Right atrium auricular region (tissue), 2 donors: ENCODE measurements at regions not wholly inside any gene's neighbourhood (a gene's known extent, or its start where the extent isn't known, plus 50 kb on each side); places are given as distances from the start of the nearest gene placed in this dataset.
"Not testable (repeated sequence)": the region's sequence is repeated elsewhere in the genome, so short reads cannot be mapped to it uniquely, and the experiment has no call there.

Source experiments
- DNase-seq: peaks from one replicate; pipeline ENCODE4 v3.0.0-alpha.2; 2019; ENCODE audit warnings: low spot score
- H3K27ac ChIP-seq, 2 donors: fragments of 200-600 bp; sonication (generic); 1 replicate in 1 of 2; 2 replicates in 1 of 2; pipeline ENCODE4 v1.5.1; 2016 to 2019
- H3K27me3 ChIP-seq, 2 donors: fragments of 200-600 bp; sonication (generic); one replicate each; pipeline versions ENCODE4 v1.5.1 to v1.6.0; 2017 to 2019
- H3K36me3 ChIP-seq: fragments of 200-600 bp; sonication (generic); one replicate; pipeline ENCODE4 v1.5.1; 2016
- H3K4me1 ChIP-seq, 2 donors: fragments of 200-600 bp; sonication (generic); one replicate each; pipeline versions ENCODE4 v1.5.1 to v1.6.0; 2017 to 2019
- H3K4me3 ChIP-seq, 2 donors: fragments of 200-600 bp; sonication (generic); 1 replicate in 1 of 2; 2 replicates in 1 of 2; pipeline ENCODE4 v1.5.1; 2017 to 2019; ENCODE audit warnings: mild to moderate bottlenecking in 1 of 2, moderate library complexity in 1 of 2
- H3K9me3 ChIP-seq, 2 donors: fragments of 200-600 bp; sonication (generic); one replicate each; pipeline ENCODE4 v1.5.1; 2019
- CTCF ChIP-seq, 2 donors: fragments of 200-600 bp; sonication (generic); IDR thresholded peaks; one replicate each; pipeline ENCODE4 v1.5.1; 2019; ENCODE audit warnings: antibody characterized with exemption in 2 of 2

GRCh38 chr10:125235093-125236069 lies 75.0 kb upstream of the CTBP2 start:
- Histone ChIP-seq H3K4me1 (no peaks in the 10 kb centered on the region), H3K27ac (no peak overlapping the region), H3K36me3 (no peaks in the 10 kb centered on the region), H3K9me3 (peaks cover 0 to 13% of the 10 kb centered on the region in 2 donors), H3K27me3 (no peaks in the 10 kb centered on the region), H3K4me3 (no peak overlapping the region)
- no peak for DNase-seq
- no peak for TF ChIP-seq CTCF (IDR thresholded peaks at IDR 0.05)

- not testable (repeated sequence) for DNase-seq, H3K27me3 ChIP-seq
Measured at GRCh38 chr10:125234576-125234975, 74.2 kb upstream of the CTBP2 start.

GRCh38 chr10:125233726-125234125 lies 73.4 kb upstream of the CTBP2 start:
- Histone ChIP-seq H3K4me3 (no peak overlapping the region), H3K27me3 (no peaks in the 10 kb centered on the region), H3K36me3 (no peaks in the 10 kb centered on the region), H3K27ac (no peak overlapping the region), H3K9me3 (peaks cover 0 to 6% of the 10 kb centered on the region in 2 donors), H3K4me1 (no peaks in the 10 kb centered on the region)
- DNase-seq, result no peak
- TF ChIP-seq CTCF (IDR thresholded peaks at IDR 0.05), result no peak

More at GRCh38 chr10:125234576-125234975, 74.2 kb upstream of the CTBP2 start:
- not testable (repeated sequence) for H3K4me3 ChIP-seq, H3K27ac ChIP-seq, H3K4me1 ChIP-seq, H3K36me3 ChIP-seq
- peaks cover 0 to 13% of the 10 kb centered on the region in 2 donors for H3K9me3 ChIP-seq

- H3K27ac ChIP-seq, result no peak overlapping the region
- H3K27me3 ChIP-seq, result no peaks in the 10 kb centered on the region
- H3K4me1 ChIP-seq, result no peaks in the 10 kb centered on the region
- TF ChIP-seq CTCF (IDR thresholded peaks at IDR 0.05), result no peak
- DNase-seq, result no peak
- H3K36me3 ChIP-seq, result no peaks in the 10 kb centered on the region
- no peaks in the 10 kb centered on the region for H3K9me3 ChIP-seq
- H3K4me3 ChIP-seq, result no peak overlapping the region
Measured at GRCh38 chr10:125232841-125233240, 72.5 kb upstream of the CTBP2 start.

GRCh38 chr10:125231813-125232475 lies 71.6 kb upstream of the CTBP2 start:
- Histone ChIP-seq H3K27ac (no peak overlapping the region), H3K9me3 (no peaks in the 10 kb centered on the region), H3K27me3 (no peaks in the 10 kb centered on the region), H3K4me1 (no peaks in the 10 kb centered on the region), H3K36me3 (no peaks in the 10 kb centered on the region), H3K4me3 (no peak overlapping the region)
- no peak for TF ChIP-seq CTCF (IDR thresholded peaks at IDR 0.05)
- no peak for DNase-seq

- TF ChIP-seq CTCF (IDR thresholded peaks at IDR 0.05), result no peak
- Histone ChIP-seq H3K4me3 (no peak overlapping the region), H3K36me3 (no peaks in the 10 kb centered on the region), H3K27ac (no peak overlapping the region), H3K9me3 (no peaks in the 10 kb centered on the region), H3K27me3 (no peaks in the 10 kb centered on the region), H3K4me1 (no peaks in the 10 kb centered on the region)
- no peak for DNase-seq
Measured at GRCh38 chr10:125231116-125231812, 70.9 kb upstream of the CTBP2 start.
